Neutrophil (primary cell): ENCODE measurements at regions not wholly inside any gene's neighbourhood (a gene's known extent, or its start where the extent isn't known, plus 50 kb on each side); places are given as distances from the start of the nearest gene placed in this dataset.

Experiments used
- H3K27ac ChIP-seq: fragments of 200-600 bp; sonication (generic); 2 replicates; pipeline ENCODE4 v1.5.1; 2016; ENCODE audit warnings: mild to moderate bottlenecking, moderate library complexity
- H3K27me3 ChIP-seq: fragments of 200-600 bp; sonication (generic); 2 replicates; pipeline ENCODE4 v1.6.0; 2016; ENCODE audit warnings: mild to moderate bottlenecking
- H3K36me3 ChIP-seq: fragments of 200-600 bp; sonication (generic); 2 replicates; pipeline ENCODE4 v1.5.1; 2017
- H3K4me1 ChIP-seq, 2 experiments: fragments of 200-600 bp in 1 of 2; sonication (generic) in 1 of 2; 1 replicate in 1 of 2; 2 replicates in 1 of 2; pipeline versions ENCODE4 v1.5.1 to v1.6.1; 2013 to 2016; ENCODE audit warnings: low read depth in 1 of 2, low read length in 1 of 2, mild to moderate bottlenecking in 1 of 2, moderate library complexity in 1 of 2; ENCODE audit not compliant: control insufficient read depth in 1 of 2, insufficient read depth in 1 of 2
- H3K4me3 ChIP-seq, 2 experiments: fragments of 200-600 bp in 1 of 2; sonication (generic) in 1 of 2; 1 replicate in 1 of 2; 2 replicates in 1 of 2; pipeline ENCODE4 v1.5.1; 2013 to 2016; ENCODE audit warnings: low read depth in 1 of 2, low read length in 1 of 2, mild to moderate bottlenecking in 1 of 2, moderate library complexity in 1 of 2
- H3K9me3 ChIP-seq: fragments of 200-600 bp; sonication (generic); 2 replicates; pipeline ENCODE4 v1.5.1; 2016
- TF ChIP-seq, protein P1 (sequence below): fragments of 200-600 bp; sonication (generic); IDR thresholded peaks from 2 replicates; pipeline ENCODE4 v1.5.1; 2016; ENCODE audit warnings: antibody characterized with exemption

DNA sequence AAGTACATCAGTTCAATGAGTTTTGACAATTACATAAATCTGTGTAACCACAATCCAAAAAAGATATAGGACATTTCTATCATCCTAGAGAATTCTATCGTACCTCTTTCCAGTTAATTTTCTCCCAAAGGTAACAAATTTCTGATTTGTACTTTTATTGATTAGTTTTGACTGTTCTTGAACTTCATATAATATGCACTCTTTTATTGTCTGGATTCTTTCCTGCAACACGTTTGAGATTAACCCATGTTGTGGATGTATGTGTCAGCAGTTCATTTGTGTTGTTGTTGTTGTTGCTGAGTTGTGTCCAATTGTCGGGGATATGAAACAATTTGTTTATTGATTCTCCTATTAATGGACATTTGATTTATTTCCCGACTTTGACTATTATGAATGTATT is 145.9 kb upstream of the WDR11 start:
- no peaks in the 10 kb centered on the region for H3K36me3 ChIP-seq
- no peaks in the 10 kb centered on the region for H3K4me1 ChIP-seq
- TF ChIP-seq, protein P1, sequence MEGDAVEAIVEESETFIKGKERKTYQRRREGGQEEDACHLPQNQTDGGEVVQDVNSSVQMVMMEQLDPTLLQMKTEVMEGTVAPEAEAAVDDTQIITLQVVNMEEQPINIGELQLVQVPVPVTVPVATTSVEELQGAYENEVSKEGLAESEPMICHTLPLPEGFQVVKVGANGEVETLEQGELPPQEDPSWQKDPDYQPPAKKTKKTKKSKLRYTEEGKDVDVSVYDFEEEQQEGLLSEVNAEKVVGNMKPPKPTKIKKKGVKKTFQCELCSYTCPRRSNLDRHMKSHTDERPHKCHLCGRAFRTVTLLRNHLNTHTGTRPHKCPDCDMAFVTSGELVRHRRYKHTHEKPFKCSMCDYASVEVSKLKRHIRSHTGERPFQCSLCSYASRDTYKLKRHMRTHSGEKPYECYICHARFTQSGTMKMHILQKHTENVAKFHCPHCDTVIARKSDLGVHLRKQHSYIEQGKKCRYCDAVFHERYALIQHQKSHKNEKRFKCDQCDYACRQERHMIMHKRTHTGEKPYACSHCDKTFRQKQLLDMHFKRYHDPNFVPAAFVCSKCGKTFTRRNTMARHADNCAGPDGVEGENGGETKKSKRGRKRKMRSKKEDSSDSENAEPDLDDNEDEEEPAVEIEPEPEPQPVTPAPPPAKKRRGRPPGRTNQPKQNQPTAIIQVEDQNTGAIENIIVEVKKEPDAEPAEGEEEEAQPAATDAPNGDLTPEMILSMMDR = no peak
- H3K27ac ChIP-seq = no peak overlapping the region
- H3K4me3 ChIP-seq = no peak overlapping the region
- no peaks in the 10 kb centered on the region for H3K9me3 ChIP-seq
- H3K27me3 ChIP-seq = no peaks in the 10 kb centered on the region

DNA sequence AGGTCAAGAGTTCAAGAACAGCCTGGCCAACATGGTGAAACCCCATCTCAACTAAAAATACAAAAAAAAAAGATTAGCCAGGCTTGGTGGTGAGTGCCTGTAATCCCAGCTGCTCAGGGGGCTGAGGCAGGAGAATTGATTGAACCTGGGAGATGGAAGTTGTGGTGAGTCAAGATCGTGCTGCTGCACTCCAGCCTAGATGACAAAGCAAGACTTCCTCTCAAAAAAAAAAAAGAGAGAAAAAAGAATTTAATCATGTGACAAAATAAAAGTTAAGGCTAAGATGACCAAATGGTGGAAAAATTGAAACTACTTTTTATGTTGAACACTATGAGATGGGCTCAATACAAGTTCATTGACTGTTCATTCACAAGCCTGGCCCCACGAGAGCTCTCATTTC is 141.1 kb upstream of the WDR11 start:
- H3K4me3 ChIP-seq = no peak overlapping the region
- H3K36me3 ChIP-seq = no peaks in the 10 kb centered on the region
- H3K9me3 ChIP-seq = no peaks in the 10 kb centered on the region
- H3K27me3 ChIP-seq = no peaks in the 10 kb centered on the region
- TF ChIP-seq, protein P1 = no peak
- H3K4me1 ChIP-seq = no peaks in the 10 kb centered on the region
- H3K27ac ChIP-seq = no peak overlapping the region

- Histone ChIP-seq H3K27ac (no peak overlapping the region), H3K4me3 (no peak overlapping the region), H3K36me3 (no peaks in the 10 kb centered on the region), H3K27me3 (no peaks in the 10 kb centered on the region), H3K4me1 (no peaks in the 10 kb centered on the region), H3K9me3 (no peaks in the 10 kb centered on the region)
- TF ChIP-seq, protein P1 = no peak
These were observed 139.3 kb upstream of the WDR11 start for GRCh38 chr10:120711860-120712259.

DNA sequence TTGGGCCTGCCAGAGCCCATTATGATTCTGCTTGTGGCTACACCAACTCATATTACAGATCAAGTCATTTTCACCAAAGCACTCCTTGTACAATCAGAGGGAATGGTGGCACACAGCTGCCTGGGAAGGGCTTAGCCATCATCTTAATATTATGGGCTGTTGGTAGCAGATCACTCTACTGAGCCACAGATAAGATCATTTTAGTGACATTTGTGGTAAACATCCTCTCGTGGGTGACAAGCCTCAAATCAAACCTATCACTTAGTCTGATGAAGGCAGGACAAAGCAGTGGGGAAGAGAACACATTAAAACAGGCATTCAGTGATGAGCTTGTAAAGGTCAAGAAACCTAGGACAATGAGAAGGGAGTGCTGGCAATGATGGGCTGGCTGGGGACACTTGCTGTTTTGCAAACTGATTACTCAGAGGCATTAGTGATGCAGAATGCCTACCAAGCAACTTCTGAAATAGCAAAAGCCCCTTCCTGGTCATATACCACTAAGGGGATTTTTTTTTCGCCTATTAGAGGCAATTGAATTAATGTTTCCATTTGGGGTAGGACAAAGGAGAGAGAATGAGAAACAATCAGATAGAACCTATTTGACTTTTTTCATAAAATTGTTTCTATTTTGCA is 137.5 kb upstream of the WDR11 start:
- Histone ChIP-seq H3K27me3 (no peaks in the 10 kb centered on the region), H3K4me1 (no peaks in the 10 kb centered on the region), H3K4me3 (no peak overlapping the region), H3K9me3 (no peaks in the 10 kb centered on the region), H3K36me3 (no peaks in the 10 kb centered on the region), H3K27ac (no peak overlapping the region)
- TF ChIP-seq, protein P1 = no peak

DNA sequence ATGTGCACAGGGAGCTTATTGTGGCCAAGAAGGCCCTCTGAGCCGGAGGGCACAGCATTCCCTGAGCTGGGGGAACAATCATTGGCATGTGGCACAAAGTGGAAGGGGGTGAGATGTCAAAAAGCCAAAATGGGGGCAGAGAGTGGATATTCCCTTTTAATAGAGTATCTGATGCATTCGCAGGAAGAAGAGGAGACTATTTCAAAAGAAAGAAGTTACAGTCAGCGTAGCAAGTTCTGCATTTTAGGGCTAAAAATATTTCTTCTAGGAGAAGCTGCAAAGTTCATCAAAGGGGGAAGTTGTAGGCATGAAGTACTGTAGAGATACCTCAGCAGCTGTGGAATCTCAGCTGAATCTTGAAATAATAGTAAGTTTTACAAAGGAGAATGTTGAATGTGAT is 136.0 kb upstream of the WDR11 start:
- Histone ChIP-seq H3K27ac (no peak overlapping the region), H3K4me3 (no peak overlapping the region), H3K27me3 (no peaks in the 10 kb centered on the region), H3K9me3 (no peaks in the 10 kb centered on the region), H3K4me1 (no peaks in the 10 kb centered on the region), H3K36me3 (no peaks in the 10 kb centered on the region)
- TF ChIP-seq, protein P1 = no peak

DNA sequence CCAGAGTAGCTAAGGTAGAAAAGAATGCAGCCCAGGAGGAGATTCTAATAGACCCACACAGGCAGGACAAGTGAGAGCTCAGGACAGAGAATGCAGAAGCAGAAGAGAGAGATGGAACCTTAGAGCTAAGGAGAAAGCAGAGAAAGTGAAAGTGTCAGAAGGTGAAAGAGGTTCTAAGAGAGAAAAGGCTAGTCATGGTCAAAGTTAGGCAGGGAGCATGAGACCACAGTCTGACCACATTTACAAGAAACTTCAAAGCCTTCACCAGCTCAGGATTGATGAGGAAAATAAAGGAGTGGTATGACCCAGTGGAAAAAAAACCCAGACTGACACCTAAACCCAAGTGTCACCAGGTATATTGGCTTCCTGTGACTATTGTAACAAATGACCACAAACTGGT is 131.8 kb upstream of the WDR11 start:
- no peaks in the 10 kb centered on the region for H3K27me3 ChIP-seq
- H3K4me1 ChIP-seq = no peaks in the 10 kb centered on the region
- TF ChIP-seq, protein P1 = no peak
- no peak overlapping the region for H3K4me3 ChIP-seq
- H3K9me3 ChIP-seq = no peaks in the 10 kb centered on the region
- no peak overlapping the region for H3K27ac ChIP-seq
- H3K36me3 ChIP-seq = no peaks in the 10 kb centered on the region
